BLaER1 (cell line): ENCODE measurements at regions not wholly inside any gene's neighbourhood (a gene's known extent, or its start where the extent isn't known, plus 50 kb on each side); places are given as distances from the start of the nearest gene placed in this dataset.
"Not testable (repeated sequence)": the region's sequence is repeated elsewhere in the genome, so short reads cannot be mapped to it uniquely, and the experiment has no call there.

Experiments used
- H3K27ac ChIP-seq: shearing (Covaris generic); formaldehyde crosslinking; 2 replicates; pipeline ENCODE4 v1.8.1; 2022
- H3K27me3 ChIP-seq: shearing (Covaris generic); formaldehyde crosslinking; 2 replicates; pipeline ENCODE4 v1.8.1; 2022
- H3K36me3 ChIP-seq: shearing (Covaris generic); formaldehyde crosslinking; 2 replicates; pipeline ENCODE4 v1.8.1; 2022
- H3K4me1 ChIP-seq: shearing (Covaris generic); formaldehyde crosslinking; 2 replicates; pipeline ENCODE4 v1.8.1; 2022
- H3K4me2 ChIP-seq: shearing (Covaris generic); formaldehyde crosslinking; 2 replicates; pipeline ENCODE4 v1.8.1; 2022
- H3K4me3 ChIP-seq: shearing (Covaris generic); formaldehyde crosslinking; 2 replicates; pipeline ENCODE4 v1.8.1; 2022
- H3K9ac ChIP-seq: shearing (Covaris generic); formaldehyde crosslinking; 2 replicates; pipeline ENCODE4 v1.8.1; 2022
- H3K9me3 ChIP-seq: shearing (Covaris generic); formaldehyde crosslinking; 2 replicates; pipeline ENCODE4 v1.8.1; 2022
- H4K20me1 ChIP-seq: shearing (Covaris generic); formaldehyde crosslinking; 2 replicates; pipeline ENCODE4 v1.8.1; 2022
- Cebpa-rat ChIP-seq: shearing (Covaris generic); IDR thresholded peaks from 2 replicates; pipeline ENCODE4 v1.8.1; 2022

- no peaks in the 10 kb centered on the region for H3K9me3 ChIP-seq
- no peaks in the 10 kb centered on the region for H4K20me1 ChIP-seq
- H3K4me2 ChIP-seq, result no peak overlapping the region
- 0 out of 2 replicates have a peak, but pooled peaks cover 4% of the 10 kb centered on the region for H3K4me1 ChIP-seq
- no peak for TF ChIP-seq Cebpa-rat
- H3K4me3 ChIP-seq, result no peak overlapping the region
- H3K27ac ChIP-seq, result no peak overlapping the region
- no peaks in the 10 kb centered on the region for H3K27me3 ChIP-seq
- H3K36me3 ChIP-seq, result no peaks in the 10 kb centered on the region
- no peak overlapping the region for H3K9ac ChIP-seq
Observed at GRCh38 chr2:182548031-182548950, 121.5 kb upstream of the PDE1A start.

DNA sequence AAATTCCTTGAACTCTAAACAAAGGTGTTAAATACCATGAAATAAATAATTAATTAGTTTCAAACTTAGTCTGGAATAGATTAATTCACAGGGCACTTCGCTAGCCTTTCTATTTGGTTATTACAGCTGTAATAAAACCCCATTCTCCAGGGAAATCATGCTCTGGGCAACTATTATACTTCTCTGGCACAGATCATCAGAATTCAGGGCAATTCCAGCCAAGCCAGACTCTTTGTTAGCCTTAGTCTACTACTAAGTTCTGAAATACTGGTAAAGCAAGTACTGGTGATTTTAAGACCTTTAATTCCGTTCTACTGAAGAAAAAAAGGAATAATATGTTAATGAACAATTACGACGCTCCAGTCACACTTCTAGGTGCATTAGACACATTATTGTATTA, 123.4 kb upstream of the PDE1A start:
- H3K9ac ChIP-seq, result no peak overlapping the region
- H3K27ac ChIP-seq, result no peak overlapping the region
- no peaks in the 10 kb centered on the region for H3K9me3 ChIP-seq
- H4K20me1 ChIP-seq, result no peaks in the 10 kb centered on the region
- H3K4me1 ChIP-seq, result 0 out of 2 replicates have a peak, but pooled peaks cover 4% of the 10 kb centered on the region
- no peak overlapping the region for H3K4me3 ChIP-seq
- H3K36me3 ChIP-seq, result no peaks in the 10 kb centered on the region
- H3K4me2 ChIP-seq, result no peak overlapping the region
- no peaks in the 10 kb centered on the region for H3K27me3 ChIP-seq
- no peak for TF ChIP-seq Cebpa-rat

- H3K36me3 ChIP-seq, H3K27me3 ChIP-seq, H3K9ac ChIP-seq, H3K9me3 ChIP-seq, H3K4me2 ChIP-seq, H3K27ac ChIP-seq, H3K4me3 ChIP-seq, H3K4me1 ChIP-seq, H4K20me1 ChIP-seq: not testable (repeated sequence)
Observed at GRCh38 chr2:182552232-182552631, 125.4 kb upstream of the PDE1A start.

- not testable (repeated sequence) for H3K27me3 ChIP-seq, H3K4me3 ChIP-seq, H3K36me3 ChIP-seq, H3K9ac ChIP-seq, H3K4me1 ChIP-seq, H3K4me2 ChIP-seq, H3K9me3 ChIP-seq, H4K20me1 ChIP-seq, H3K27ac ChIP-seq
Observed at GRCh38 chr2:182552785-182553184, 125.9 kb upstream of the PDE1A start.

GRCh38 chr2:182553483-182553882, 126.6 kb upstream of the PDE1A start:
- no peak overlapping the region for H3K27ac ChIP-seq
- no peak overlapping the region for H3K9ac ChIP-seq
- no peak for TF ChIP-seq Cebpa-rat
- no peaks in the 10 kb centered on the region for H3K9me3 ChIP-seq
- H3K4me2 ChIP-seq, result no peak overlapping the region
- H4K20me1 ChIP-seq, result no peaks in the 10 kb centered on the region
- no peak overlapping the region for H3K4me3 ChIP-seq
- H3K4me1 ChIP-seq, result no peaks in the 10 kb centered on the region
- H3K36me3 ChIP-seq, result no peaks in the 10 kb centered on the region
- no peaks in the 10 kb centered on the region for H3K27me3 ChIP-seq

DNA sequence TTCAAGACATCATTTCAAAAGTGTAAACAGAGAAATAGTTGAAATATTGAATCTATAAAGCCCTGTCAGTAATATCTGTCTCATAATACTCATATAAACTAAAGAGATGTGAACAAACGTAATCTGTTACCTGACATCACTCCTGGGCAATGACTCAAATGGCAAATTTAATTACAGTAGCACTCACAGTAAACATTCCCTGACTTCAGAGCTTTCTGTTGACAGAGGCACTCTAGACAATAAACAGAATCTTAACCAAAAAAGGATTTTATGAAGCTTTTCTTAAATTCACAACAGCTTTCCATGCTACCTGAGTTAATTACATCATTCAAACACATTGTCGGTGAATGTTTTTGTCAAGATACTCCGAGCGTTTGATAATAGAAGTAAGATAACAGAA, 128.1 kb upstream of the PDE1A start:
- Histone ChIP-seq H3K4me2 (no peak overlapping the region), H3K27ac (no peak overlapping the region), H3K4me3 (no peak overlapping the region), H3K9ac (no peak overlapping the region), H4K20me1 (no peaks in the 10 kb centered on the region), H3K36me3 (no peaks in the 10 kb centered on the region), H3K4me1 (no peaks in the 10 kb centered on the region), H3K9me3 (no peaks in the 10 kb centered on the region), H3K27me3 (no peaks in the 10 kb centered on the region)
- no peak for TF ChIP-seq Cebpa-rat

DNA sequence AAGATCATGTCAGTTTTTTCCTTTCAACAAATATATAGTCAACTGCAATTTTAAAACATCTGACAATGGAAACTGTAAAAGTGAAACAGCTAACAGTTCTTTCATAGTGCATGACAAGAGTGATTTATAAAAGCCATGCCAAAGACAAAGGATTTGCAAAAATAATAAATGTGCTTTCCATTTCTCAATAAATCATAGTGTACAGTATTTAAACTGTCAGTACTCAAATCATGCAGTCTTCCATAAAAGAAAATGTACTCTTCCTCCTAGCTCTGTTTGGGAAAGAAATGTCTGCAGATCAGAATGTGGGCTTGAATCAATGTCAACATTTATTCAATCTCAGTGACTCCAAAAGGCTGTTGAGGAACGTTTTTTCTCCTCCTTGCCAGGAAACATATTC, 131.7 kb upstream of the PDE1A start:
- Histone ChIP-seq H3K36me3 (no peaks in the 10 kb centered on the region), H3K9ac (no peak overlapping the region), H3K9me3 (no peaks in the 10 kb centered on the region), H3K27me3 (no peaks in the 10 kb centered on the region), H3K4me1 (no peaks in the 10 kb centered on the region), H4K20me1 (no peaks in the 10 kb centered on the region), H3K4me3 (no peak overlapping the region), H3K4me2 (no peak overlapping the region), H3K27ac (no peak overlapping the region)
- TF ChIP-seq Cebpa-rat, result no peak

DNA sequence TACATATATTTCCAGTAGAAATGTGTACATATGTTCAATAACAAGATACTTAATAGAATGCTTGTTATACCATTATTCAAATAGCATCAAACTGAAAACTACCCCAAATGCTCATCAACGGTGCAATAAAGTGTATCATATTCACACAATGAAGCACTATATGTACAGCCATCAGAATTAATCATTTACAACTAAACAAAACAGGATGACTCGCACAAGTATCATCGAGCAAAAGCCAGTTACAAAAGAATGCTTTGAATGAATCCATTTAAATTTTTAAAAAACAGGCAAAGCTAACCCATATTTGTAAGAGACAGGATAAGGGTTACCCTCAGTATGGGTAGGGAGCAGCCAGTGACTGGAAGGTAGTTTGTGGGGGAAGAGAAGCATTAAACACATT, 132.8 kb upstream of the PDE1A start:
- Histone ChIP-seq H3K27me3 (no peaks in the 10 kb centered on the region), H3K4me3 (no peak overlapping the region), H3K4me1 (no peaks in the 10 kb centered on the region), H3K4me2 (no peak overlapping the region), H3K27ac (no peak overlapping the region), H4K20me1 (no peaks in the 10 kb centered on the region), H3K36me3 (no peaks in the 10 kb centered on the region), H3K9ac (no peak overlapping the region), H3K9me3 (no peaks in the 10 kb centered on the region)
- no peak for TF ChIP-seq Cebpa-rat

DNA sequence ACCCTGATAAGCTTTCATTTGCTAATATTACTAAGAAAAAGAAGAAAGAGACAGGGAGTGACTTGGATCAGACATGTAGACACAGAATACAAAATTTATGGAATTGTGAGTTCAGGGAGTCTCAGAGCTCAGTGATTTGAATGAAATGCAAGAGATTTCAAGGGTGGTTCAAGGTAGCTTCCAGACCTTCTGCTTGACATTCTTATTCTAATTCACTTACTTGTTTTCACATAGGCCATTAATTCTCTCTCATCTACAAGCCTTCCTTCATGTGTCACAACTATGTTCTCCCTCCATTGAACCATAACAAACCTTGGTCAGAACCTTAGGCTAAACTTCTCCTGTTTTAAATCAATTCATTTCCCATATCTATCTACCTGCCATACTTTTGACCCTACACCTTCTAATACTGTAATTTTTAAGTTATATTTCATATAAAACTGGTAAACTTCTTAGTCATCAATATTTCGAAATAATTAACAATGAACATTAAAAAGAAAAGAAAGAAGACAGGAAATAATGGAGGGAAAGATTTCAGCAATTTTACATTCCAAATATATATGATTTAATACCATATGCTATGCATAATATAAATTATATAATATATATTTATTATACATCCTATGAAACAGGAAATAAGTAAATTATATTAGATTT, 139.2 kb upstream of the PDE1A start:
- no peak overlapping the region for H3K4me2 ChIP-seq
- no peaks in the 10 kb centered on the region for H3K4me1 ChIP-seq
- no peaks in the 10 kb centered on the region for H4K20me1 ChIP-seq
- H3K27me3 ChIP-seq, result no peaks in the 10 kb centered on the region
- H3K9me3 ChIP-seq, result no peaks in the 10 kb centered on the region
- no peaks in the 10 kb centered on the region for H3K36me3 ChIP-seq
- H3K27ac ChIP-seq, result no peak overlapping the region
- no peak for TF ChIP-seq Cebpa-rat
- H3K4me3 ChIP-seq, result no peak overlapping the region
- no peak overlapping the region for H3K9ac ChIP-seq

- TF ChIP-seq Cebpa-rat, result no peak
- no peaks in the 10 kb centered on the region for H3K4me1 ChIP-seq
Observed at GRCh38 chr2:182573553-182573952, 142.5 kb upstream of the DNAJC10 start.

More at GRCh38 chr2:182573553-182573952, 142.5 kb upstream of the DNAJC10 start:
- Histone ChIP-seq H3K4me3 (no peak overlapping the region), H3K9me3 (no peaks in the 10 kb centered on the region), H3K36me3 (no peaks in the 10 kb centered on the region), H3K27me3 (no peaks in the 10 kb centered on the region), H3K4me2 (no peak overlapping the region), H3K27ac (no peak overlapping the region), H3K9ac (no peak overlapping the region), H4K20me1 (no peaks in the 10 kb centered on the region)
